HG03025 (cell line): ENCODE measurements at regions not wholly inside any gene's neighbourhood (a gene's known extent, or its start where the extent isn't known, plus 50 kb on each side); places are given as distances from the start of the nearest gene placed in this dataset.

Experiments
- ATAC-seq: cut with Tn5 transposase; IDR thresholded peaks from one replicate; pipeline ENCODE4 v1.9.1; 2021; ENCODE audit warnings: mild to moderate bottlenecking, moderate library complexity; ENCODE audit not compliant: unreplicated experiment, low FRiP score

GRCh38 chr7:38069052-38069451 lies 109.0 kb upstream of the STARD3NL start:
- ATAC-seq = no peak

- no peak for ATAC-seq
Measured at GRCh38 chr7:38070718-38071117, 107.3 kb upstream of the STARD3NL start.

- ATAC-seq = no peak
Measured at GRCh38 chr7:38086857-38087256, 91.2 kb upstream of the STARD3NL start.

GRCh38 chr7:38102507-38102906 lies 75.5 kb upstream of the STARD3NL start:
- no peak for ATAC-seq

- ATAC-seq = peak; percentile 57
Measured at GRCh38 chr7:38105874-38106483, 72.1 kb upstream of the STARD3NL start.

GRCh38 chr7:38107486-38107893 lies 70.6 kb upstream of the STARD3NL start:
- no peak for ATAC-seq

GRCh38 chr7:38112075-38112474 lies 66.0 kb upstream of the STARD3NL start:
- ATAC-seq = no peak

GRCh38 chr7:38120076-38120475 lies 58.0 kb upstream of the STARD3NL start:
- ATAC-seq = no peak

- ATAC-seq = no peak
Measured at GRCh38 chr7:38122501-38122900, 55.5 kb upstream of the STARD3NL start.

- ATAC-seq = no peak
Measured at GRCh38 chr7:38123494-38123893, 54.6 kb upstream of the STARD3NL start.

- ATAC-seq = no peak
Measured at GRCh38 chr7:38127216-38128207, 50.5 kb upstream of the STARD3NL start.
